A549 (cell line): ENCODE measurements at regions not wholly inside any gene's neighbourhood (a gene's known extent, or its start where the extent isn't known, plus 50 kb on each side); places are given as distances from the start of the nearest gene placed in this dataset.
"Not testable (repeated sequence)": the region's sequence is repeated elsewhere in the genome, so short reads cannot be mapped to it uniquely, and the experiment has no call there.

ENCODE experiments used
- ATAC-seq, 2 experiments: fragments of 200-7000 bp in 1 of 2; fragments of >200 bp in 1 of 2; cut with Nextera tagmentation in 1 of 2; cut with Tn5 transposase in 1 of 2; 3 replicates each; pipeline versions ENCODE4 v1.8.0 to v1.9.1; 2018 to 2020; ENCODE audit warnings: mild to moderate bottlenecking in 1 of 2, moderate library complexity in 1 of 2
- CTCF ChIA-PET: fragments of 300-600 bp; sonication (Branson Sonifier 250); formaldehyde crosslinking; extraction: SDS; loops from one replicate; lab custom pipeline; 2021; ENCODE audit warnings: antibody characterized with exemption, inconsistent platforms; lab: Yijun Ruan, JAX
- POLR2A ChIA-PET: fragments of 350-600 bp; formaldehyde crosslinking; extraction: SDS; loops from one replicate; lab custom pipeline; 2021; ENCODE audit warnings: antibody characterized with exemption, inconsistent platforms; lab: Yijun Ruan, JAX
- DNase-seq, 2 experiments: peaks; one replicate each; pipeline versions ENCODE4 v3.0.0 to v3.0.0-alpha.2; 2011 to 2016; ENCODE audit warnings: low read depth in 1 of 2, low spot score in 1 of 2
- FAIRE-seq: peaks from 2 replicates; lab custom pipeline; 2011; peaks lifted over from hg19 to GRCh38; lab: Jason Lieb, UNC
- H3K27ac ChIP-seq, 2 experiments: fragments of >200 bp; sonication (Bioruptor Twin); formaldehyde crosslinking; 3 replicates each; pipeline ENCODE4 v1.5.1; 2016 to 2017
- H3K4me1 ChIP-seq: fragments of >200 bp; sonication (Bioruptor Twin); formaldehyde crosslinking; 3 replicates; pipeline ENCODE4 v1.6.1; 2016
- H3K4me2 ChIP-seq: fragments of >200 bp; sonication (Bioruptor Twin); formaldehyde crosslinking; 3 replicates; pipeline ENCODE4 v1.6.1; 2016
- H3K4me3 ChIP-seq: fragments of >200 bp; sonication (Bioruptor Twin); formaldehyde crosslinking; 3 replicates; pipeline ENCODE4 v1.5.1; 2016
- H3K9me3 ChIP-seq: fragments of >200 bp; sonication (Bioruptor Twin); formaldehyde crosslinking; 3 replicates; pipeline ENCODE4 v1.6.1; 2016
- ATOH8 ChIP-seq: fragments of 250-450 bp; sonication (Bioruptor Pico); IDR thresholded peaks from 2 replicates; pipeline ENCODE4 v1.5.0; 2020; ENCODE audit warnings: low read depth, mild to moderate bottlenecking, moderate library complexity
- BCL3 ChIP-seq: fragments of >200 bp; sonication (Bioruptor Twin); formaldehyde crosslinking; IDR thresholded peaks from 3 replicates; pipeline ENCODE4 v1.6.1; 2016
- BHLHE40 ChIP-seq: IDR thresholded peaks from 2 replicates; pipeline ENCODE4 v1.6.1; 2012; ENCODE audit warnings: low read depth, low read length, inconsistent platforms
- CEBPB ChIP-seq, 2 experiments: fragments of >200 bp in 1 of 2; sonication (Bioruptor Twin) in 1 of 2; formaldehyde crosslinking in 1 of 2; IDR thresholded peaks; 2 replicates each; pipeline ENCODE4 v1.6.1; 2012 to 2016
- E2F6 ChIP-seq: IDR thresholded peaks from 2 replicates; pipeline ENCODE4 v1.6.1; 2012; ENCODE audit warnings: low read depth, borderline replicate concordance
- EHF ChIP-seq: fragments of 250-450 bp; sonication (Bioruptor Pico); IDR thresholded peaks from 2 replicates; pipeline ENCODE4 v1.5.0; 2020; ENCODE audit warnings: mild to moderate bottlenecking
- EHMT2 ChIP-seq: fragments of 200-600 bp; sonication (generic); IDR thresholded peaks from 2 replicates; pipeline ENCODE4 v1.6.1; 2016; ENCODE audit warnings: antibody characterized with exemption, low read depth, mild to moderate bottlenecking, moderate library complexity
- EP300 ChIP-seq, 2 experiments: fragments of >200 bp; sonication (Bioruptor Twin); formaldehyde crosslinking; IDR thresholded peaks; 2 replicates in 1 of 2; 3 replicates in 1 of 2; pipeline ENCODE4 v1.6.1; 2016 to 2017
- FOSL2 ChIP-seq, 2 experiments: fragments of 450-650 bp in 1 of 2; fragments of >200 bp in 1 of 2; sonication (Bioruptor Twin) in 1 of 2; formaldehyde crosslinking; IDR thresholded peaks; 2 replicates each; pipeline versions ENCODE4 v1.5.0 to v1.6.1; 2016 to 2020; ENCODE audit warnings: mild to moderate bottlenecking in 1 of 2, moderate library complexity in 1 of 2
- HDAC2 ChIP-seq: fragments of 200-600 bp; sonication (generic); IDR thresholded peaks from 2 replicates; pipeline ENCODE4 v1.6.1; 2016
- HES2 ChIP-seq: fragments of >200 bp; sonication (Bioruptor Twin); formaldehyde crosslinking; IDR thresholded peaks from 2 replicates; pipeline ENCODE4 v1.6.1; 2016
- HEYL ChIP-seq: fragments of 250-450 bp; sonication (Bioruptor Pico); IDR thresholded peaks from 2 replicates; pipeline ENCODE4 v1.8.0; 2021; ENCODE audit warnings: mild to moderate bottlenecking, moderate library complexity
- HMGXB4 ChIP-seq: fragments of 250-450 bp; sonication (Bioruptor Pico); IDR thresholded peaks from 2 replicates; pipeline ENCODE4 v1.5.0; 2021; ENCODE audit warnings: mild to moderate bottlenecking, moderate library complexity, borderline replicate concordance
- KDM5A ChIP-seq: fragments of 200-600 bp; sonication (generic); IDR thresholded peaks from 2 replicates; pipeline ENCODE4 v1.6.1; 2016; ENCODE audit warnings: antibody characterized with exemption, mild to moderate bottlenecking
- MAZ ChIP-seq: fragments of 150-350 bp; IDR thresholded peaks from 2 replicates; pipeline ENCODE4 v1.6.1; 2014; ENCODE audit warnings: antibody characterized with exemption, low read depth, low read length, borderline replicate concordance
- MYC ChIP-seq: IDR thresholded peaks from 2 replicates; pipeline ENCODE4 v1.6.1; 2012; ENCODE audit warnings: mild to moderate bottlenecking, inconsistent platforms, low read length, improper control_type of control experiment, borderline replicate concordance
- NFE2L2 ChIP-seq: fragments of 150-350 bp; conservative IDR thresholded peaks from 2 replicates; pipeline ENCODE4 v1.6.1; 2014; ENCODE audit warnings: low read length
- NPAS2 ChIP-seq: fragments of 250-450 bp; sonication (Bioruptor Pico); IDR thresholded peaks from 2 replicates; pipeline ENCODE4 v1.8.0; 2022; ENCODE audit warnings: mild to moderate bottlenecking, moderate library complexity, borderline replicate concordance
- PBX3 ChIP-seq: IDR thresholded peaks from 2 replicates; pipeline ENCODE4 v1.6.1; 2012
- RAD21 ChIP-seq, 2 experiments: fragments of >200 bp in 1 of 2; sonication (Bioruptor Twin) in 1 of 2; formaldehyde crosslinking in 1 of 2; IDR thresholded peaks in 1 of 2; conservative IDR thresholded peaks in 1 of 2; 2 replicates in 1 of 2; 3 replicates in 1 of 2; pipeline ENCODE4 v1.6.1; 2012 to 2018; ENCODE audit warnings: inconsistent platforms in 1 of 2
- SREBF2 ChIP-seq: fragments of 450-650 bp; IDR thresholded peaks from 2 replicates; pipeline ENCODE4 v1.6.1; 2014; ENCODE audit warnings: mild to moderate bottlenecking, moderate library complexity
- TFCP2L1 ChIP-seq: fragments of 250-450 bp; sonication (Bioruptor Pico); IDR thresholded peaks from 2 replicates; pipeline ENCODE4 v1.5.0; 2021; ENCODE audit warnings: mild to moderate bottlenecking
- TP53 ChIP-seq: fragments of 250-450 bp; sonication (Bioruptor Pico); IDR thresholded peaks from 2 replicates; pipeline ENCODE4 v1.5.0; 2021; ENCODE audit warnings: mild to moderate bottlenecking, moderate library complexity
- USF2 ChIP-seq: fragments of 450-650 bp; IDR thresholded peaks from 2 replicates; pipeline ENCODE4 v1.6.1; 2014; ENCODE audit warnings: antibody characterized with exemption
- ZC3H11A ChIP-seq: fragments of 450-650 bp; IDR thresholded peaks from 2 replicates; pipeline ENCODE4 v1.6.1; 2014; ENCODE audit warnings: antibody characterized with exemption, mild to moderate bottlenecking
- ZSCAN20 ChIP-seq: fragments of 250-450 bp; sonication (Bioruptor Pico); IDR thresholded peaks from 2 replicates; pipeline ENCODE4 v1.8.0; 2022; ENCODE audit warnings: mild to moderate bottlenecking, moderate library complexity
- WGBS: methylation state at CpG from one replicate; pipeline ENCODE4 v1.1.6; 2017; ENCODE audit errors: missing lambda C conversion rate; 5-methylcytosine and 5-hydroxymethylcytosine counted together

- TF ChIP-seq HMGXB4 (no peak), TFCP2L1 (CRISPR knock-in tag) (no peak), ZC3H11A (no peak), ZSCAN20 (CRISPR knock-in tag) (no peak), CEBPB (IDR thresholded peaks at IDR 0.05) (no peak), ATOH8 (no peak), EHF (CRISPR knock-in tag) (no peak), PBX3 (no peak), E2F6 (no peak), HES2 (no peak), FOSL2 (IDR thresholded peaks at IDR 0.05) (no peak), FOSL2 (CRISPR knock-in tag; IDR thresholded peaks at IDR 0.05) (no peak), USF2 (no peak), EHMT2 (no peak), TP53 (CRISPR knock-in tag) (no peak), SREBF2 (no peak), BHLHE40 (no peak), MYC (no peak), NFE2L2 (no peak)
- no peaks in the 10 kb centered on the region for H3K9me3 ChIP-seq
- H3K4me1 ChIP-seq, result peaks cover 24% of the 10 kb centered on the region
- CTCF ChIA-PET, result interaction anchor here (0.9 kb wide), 1 partner anchor 75 kb away, joined by 3 read pairs; no protein-coding TSS in a partner anchor
- FAIRE-seq (no peak), DNase-seq (no peak), ATAC-seq (no peak)
- POLR2A ChIA-PET, result no interaction called here
- H3K4me3 ChIP-seq, result no peak overlapping the region
- WGBS, result 62% methylated on average over 4 of the region's 4 CpGs
- no peak overlapping the region for H3K4me2 ChIP-seq
- no peak overlapping the region for H3K27ac ChIP-seq
Measured at GRCh38 chr18:49722477-49722876, 90.9 kb downstream of the ACAA2 start.

- no peak for FAIRE-seq
- no peak for TF ChIP-seq RAD21 (conservative IDR thresholded peaks at IDR 0.05 in 1 of 2, IDR thresholded peaks at IDR 0.05 in 1 of 2)
- TF ChIP-seq HDAC2, result no peak
- no peak for TF ChIP-seq NPAS2 (CRISPR knock-in tag)
- no peak for TF ChIP-seq KDM5A
- no peak for TF ChIP-seq EP300 (IDR thresholded peaks at IDR 0.05)
- TF ChIP-seq BCL3, result no peak
- no peak for TF ChIP-seq MAZ
- no peak for TF ChIP-seq HMGXB4
- no peak for TF ChIP-seq TFCP2L1 (CRISPR knock-in tag)
- no peak for TF ChIP-seq FOSL2 (IDR thresholded peaks at IDR 0.05)
- TF ChIP-seq FOSL2 (CRISPR knock-in tag; IDR thresholded peaks at IDR 0.05), result no peak
- no peak for TF ChIP-seq HEYL (CRISPR knock-in tag)
- Histone ChIP-seq H3K4me2 (no peak overlapping the region), H3K9me3 (no peaks in the 10 kb centered on the region), H3K4me1 (peaks cover 24% of the 10 kb centered on the region), H3K27ac (no peak overlapping the region), H3K4me3 (no peak overlapping the region)
- 65% methylated on average over 3 of the region's 3 CpGs for WGBS
- ATAC-seq, result no peak
- POLR2A ChIA-PET, result no interaction called here
- CTCF ChIA-PET, result interaction anchor here (0.9 kb wide), 1 partner anchor 74 kb away, joined by 3 read pairs; no protein-coding TSS in a partner anchor
- DNase-seq, result no peak
Measured at GRCh38 chr18:49721981-49722380, 91.4 kb downstream of the ACAA2 start.

GRCh38 chr18:49720944-49721343, 92.4 kb downstream of the ACAA2 start:
- FAIRE-seq, result not testable (repeated sequence)

More at GRCh38 chr18:49720944-49721343, 92.4 kb downstream of the ACAA2 start:
- H3K9me3 ChIP-seq, H3K27ac ChIP-seq, ATAC-seq, POLR2A ChIA-PET, H3K4me3 ChIP-seq, DNase-seq, H3K4me2 ChIP-seq, CTCF ChIA-PET: not testable (repeated sequence)
- WGBS, result 21% methylated on average over 2 of the region's 3 CpGs
- peaks cover 17% of the 10 kb centered on the region for H3K4me1 ChIP-seq
